KMS-11 (cell line): ENCODE measurements at regions not wholly inside any gene's neighbourhood (a gene's known extent, or its start where the extent isn't known, plus 50 kb on each side); places are given as distances from the start of the nearest gene placed in this dataset.

Experiments
- H2AFZ ChIP-seq: fragments of 200-600 bp; sonication (generic); 2 replicates; pipeline ENCODE4 v1.6.1; 2016; ENCODE audit warnings: antibody characterized with exemption, mixed run types, low read depth
- H3K27ac ChIP-seq: fragments of 200-600 bp; sonication (generic); 2 replicates; pipeline ENCODE4 v1.6.1; 2016; ENCODE audit warnings: mild to moderate bottlenecking, mixed run types
- H3K27me3 ChIP-seq: fragments of 200-600 bp; sonication (generic); 2 replicates; pipeline ENCODE4 v1.6.1; 2017; ENCODE audit warnings: mild to moderate bottlenecking, low read depth, mixed run types, moderate library complexity; ENCODE audit not compliant: insufficient read depth
- H3K36me3 ChIP-seq: fragments of 200-600 bp; sonication (generic); 2 replicates; pipeline ENCODE4 v1.6.1; 2017; ENCODE audit warnings: mild to moderate bottlenecking, mixed run types; ENCODE audit not compliant: insufficient read depth
- H3K4me1 ChIP-seq: fragments of 200-600 bp; sonication (generic); 2 replicates; pipeline ENCODE4 v1.6.1; 2016; ENCODE audit warnings: mild to moderate bottlenecking, low read depth, mixed run types; ENCODE audit not compliant: poor library complexity, severe bottlenecking
- H3K4me2 ChIP-seq: fragments of 200-600 bp; sonication (generic); 2 replicates; pipeline ENCODE4 v1.7.0; 2016; ENCODE audit warnings: mild to moderate bottlenecking, mixed run types
- H3K4me3 ChIP-seq: fragments of 200-600 bp; sonication (generic); IDR thresholded peaks from 2 replicates; pipeline ENCODE4 v1.6.1; 2017; ENCODE audit warnings: low read depth, low read length, mixed read lengths; ENCODE audit not compliant: insufficient read depth
- H3K79me2 ChIP-seq: fragments of 200-600 bp; sonication (generic); 2 replicates; pipeline ENCODE4 v1.6.1; 2016; ENCODE audit warnings: low read depth, mixed run types; ENCODE audit not compliant: insufficient read depth
- H3K9ac ChIP-seq: fragments of 200-600 bp; sonication (generic); 2 replicates; pipeline ENCODE4 v1.6.1; 2016; ENCODE audit warnings: mild to moderate bottlenecking, mixed run types
- H4K20me1 ChIP-seq: fragments of 200-600 bp; sonication (generic); 2 replicates; pipeline ENCODE4 v1.6.1; 2016; ENCODE audit warnings: mild to moderate bottlenecking, mixed run types; ENCODE audit not compliant: insufficient read depth
- TF ChIP-seq, protein P1 (sequence below): fragments of 200-600 bp; sonication (generic); conservative IDR thresholded peaks from 2 replicates; pipeline ENCODE4 v1.6.1; 2017; ENCODE audit warnings: low read depth, mild to moderate bottlenecking, antibody characterized with exemption, low read length, moderate library complexity, mixed read lengths

DNA sequence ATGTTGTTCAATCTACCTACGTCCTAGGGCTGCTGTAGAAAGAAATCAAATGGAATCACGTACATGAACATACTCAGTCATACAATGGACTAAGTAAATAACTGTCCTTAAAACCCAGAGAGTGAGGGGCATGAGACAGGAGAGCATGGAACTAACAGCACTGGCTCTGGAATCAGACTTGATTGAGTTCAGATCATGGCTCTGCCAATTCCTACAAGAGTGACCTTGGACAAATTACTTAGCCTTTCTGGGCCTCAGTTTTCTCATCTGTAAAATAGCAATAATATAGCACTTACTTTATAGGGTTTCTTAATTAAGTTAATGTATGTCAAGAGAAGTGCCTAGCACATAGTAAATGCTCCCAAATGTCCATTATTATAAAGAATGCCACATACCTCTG is 106.8 kb downstream of the HNRNPLL start:
- no peaks in the 10 kb centered on the region for H4K20me1 ChIP-seq
- no peaks in the 10 kb centered on the region for H3K4me1 ChIP-seq
- no peak overlapping the region for H2AFZ ChIP-seq
- H3K9ac ChIP-seq = no peak overlapping the region
- H3K4me3 ChIP-seq = no peak overlapping the region
- H3K27me3 ChIP-seq = no peaks in the 10 kb centered on the region
- no peaks in the 10 kb centered on the region for H3K79me2 ChIP-seq
- no peak overlapping the region for H3K27ac ChIP-seq
- no peaks in the 10 kb centered on the region for H3K36me3 ChIP-seq
- H3K4me2 ChIP-seq = no peak overlapping the region
- TF ChIP-seq, protein P1, sequence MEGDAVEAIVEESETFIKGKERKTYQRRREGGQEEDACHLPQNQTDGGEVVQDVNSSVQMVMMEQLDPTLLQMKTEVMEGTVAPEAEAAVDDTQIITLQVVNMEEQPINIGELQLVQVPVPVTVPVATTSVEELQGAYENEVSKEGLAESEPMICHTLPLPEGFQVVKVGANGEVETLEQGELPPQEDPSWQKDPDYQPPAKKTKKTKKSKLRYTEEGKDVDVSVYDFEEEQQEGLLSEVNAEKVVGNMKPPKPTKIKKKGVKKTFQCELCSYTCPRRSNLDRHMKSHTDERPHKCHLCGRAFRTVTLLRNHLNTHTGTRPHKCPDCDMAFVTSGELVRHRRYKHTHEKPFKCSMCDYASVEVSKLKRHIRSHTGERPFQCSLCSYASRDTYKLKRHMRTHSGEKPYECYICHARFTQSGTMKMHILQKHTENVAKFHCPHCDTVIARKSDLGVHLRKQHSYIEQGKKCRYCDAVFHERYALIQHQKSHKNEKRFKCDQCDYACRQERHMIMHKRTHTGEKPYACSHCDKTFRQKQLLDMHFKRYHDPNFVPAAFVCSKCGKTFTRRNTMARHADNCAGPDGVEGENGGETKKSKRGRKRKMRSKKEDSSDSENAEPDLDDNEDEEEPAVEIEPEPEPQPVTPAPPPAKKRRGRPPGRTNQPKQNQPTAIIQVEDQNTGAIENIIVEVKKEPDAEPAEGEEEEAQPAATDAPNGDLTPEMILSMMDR = no peak

DNA sequence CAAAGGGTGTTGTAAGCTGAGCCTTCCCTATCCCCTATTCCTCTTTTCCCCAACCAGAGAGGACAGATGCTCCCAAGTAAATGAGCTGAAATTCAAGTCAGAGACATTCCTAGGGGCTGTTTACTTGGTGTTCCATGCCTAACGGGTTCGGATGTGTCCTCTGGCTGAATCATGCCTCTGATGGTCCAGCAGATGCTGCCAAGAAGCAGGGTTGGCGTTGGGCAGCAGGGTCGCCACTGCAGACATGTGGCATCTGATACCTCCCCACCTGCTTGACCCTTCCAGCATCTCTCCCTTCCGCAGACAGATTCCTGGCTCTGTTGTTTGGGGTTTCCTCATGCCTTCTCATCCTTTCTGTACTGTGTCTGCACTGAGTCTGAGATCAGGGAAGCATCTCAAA is 108.3 kb downstream of the HNRNPLL start:
- TF ChIP-seq, protein P1 = no peak

DNA sequence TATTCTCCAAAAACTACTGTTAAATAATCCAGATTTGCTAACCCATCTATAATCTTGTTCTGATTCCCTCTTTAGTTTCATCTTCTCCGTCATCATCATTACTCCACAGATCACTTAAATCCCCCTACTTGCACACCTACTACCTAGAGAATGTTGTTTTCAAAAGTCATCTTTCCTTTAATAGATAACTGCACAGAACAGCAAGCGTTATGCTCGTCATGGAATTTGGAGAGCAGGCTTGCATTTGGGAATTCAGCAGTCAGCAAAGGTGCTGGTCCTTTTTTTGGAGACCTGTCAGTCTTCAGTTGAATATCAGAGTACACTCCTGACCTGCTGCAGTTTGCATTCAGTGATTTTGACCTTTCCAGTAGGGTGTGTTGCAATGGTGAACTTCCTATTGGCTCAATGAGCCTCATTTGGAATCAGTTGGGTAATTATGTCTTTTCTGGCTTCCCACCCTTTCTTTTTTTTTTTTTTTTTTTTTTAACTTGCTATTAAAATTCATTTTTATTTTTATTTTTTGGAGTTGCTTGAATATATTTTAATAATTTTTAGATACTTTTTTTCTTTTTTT is 110.6 kb downstream of the HNRNPLL start:
- H2AFZ ChIP-seq = no peak overlapping the region
- H3K27me3 ChIP-seq = no peaks in the 10 kb centered on the region
- no peaks in the 10 kb centered on the region for H4K20me1 ChIP-seq
- H3K79me2 ChIP-seq = no peaks in the 10 kb centered on the region
- no peak overlapping the region for H3K27ac ChIP-seq
- no peak overlapping the region for H3K9ac ChIP-seq
- no peak overlapping the region for H3K4me3 ChIP-seq
- no peaks in the 10 kb centered on the region for H3K4me1 ChIP-seq
- no peak overlapping the region for H3K4me2 ChIP-seq
- no peaks in the 10 kb centered on the region for H3K36me3 ChIP-seq
- TF ChIP-seq, protein P1 = no peak

More for the DNA sequence above, 108.3 kb downstream of the HNRNPLL start:
- H3K4me3 ChIP-seq = no peak overlapping the region
- H3K4me2 ChIP-seq = no peak overlapping the region
- no peak overlapping the region for H3K27ac ChIP-seq
- H3K79me2 ChIP-seq = no peaks in the 10 kb centered on the region
- H3K27me3 ChIP-seq = no peaks in the 10 kb centered on the region
- H2AFZ ChIP-seq = no peak overlapping the region
- H3K4me1 ChIP-seq = no peaks in the 10 kb centered on the region
- H4K20me1 ChIP-seq = no peaks in the 10 kb centered on the region
- H3K36me3 ChIP-seq = no peaks in the 10 kb centered on the region
- no peak overlapping the region for H3K9ac ChIP-seq

DNA sequence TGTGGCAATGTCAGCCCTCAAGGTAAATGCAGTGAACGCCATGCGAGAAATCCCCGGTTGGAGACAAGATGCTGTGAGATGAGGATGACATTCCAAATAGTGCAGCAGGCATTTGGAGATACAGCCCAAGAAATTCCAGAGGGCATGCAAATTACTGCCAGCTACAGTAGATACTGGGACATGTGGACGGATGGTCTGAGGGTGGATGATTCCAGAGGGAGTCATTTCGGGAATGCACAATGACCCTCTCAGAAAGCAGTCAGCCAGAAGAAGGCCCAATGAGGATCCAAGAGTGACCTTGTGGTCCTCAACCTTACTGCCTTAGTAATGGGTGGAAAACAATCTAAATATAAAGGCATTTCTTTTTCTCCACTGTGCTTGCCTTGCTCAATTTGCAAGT is 111.3 kb downstream of the HNRNPLL start:
- no peaks in the 10 kb centered on the region for H4K20me1 ChIP-seq
- TF ChIP-seq, protein P1 = no peak
- H3K9ac ChIP-seq = no peak overlapping the region
- H3K4me3 ChIP-seq = no peak overlapping the region
- H3K4me1 ChIP-seq = no peaks in the 10 kb centered on the region
- no peaks in the 10 kb centered on the region for H3K36me3 ChIP-seq
- no peak overlapping the region for H2AFZ ChIP-seq
- H3K79me2 ChIP-seq = no peaks in the 10 kb centered on the region
- no peak overlapping the region for H3K4me2 ChIP-seq
- H3K27ac ChIP-seq = no peak overlapping the region
- H3K27me3 ChIP-seq = no peaks in the 10 kb centered on the region
